HFFc6 (cell line): ENCODE measurements at regions not wholly inside any gene's neighbourhood (a gene's known extent, or its start where the extent isn't known, plus 50 kb on each side); places are given as distances from the start of the nearest gene placed in this dataset.

Experiments used
- DNase-seq: peaks from one replicate; pipeline ENCODE4 v3.0.0-alpha.2; 2018
- H3K27ac Mint-ChIP-seq: 2 replicates; pipeline ENCODE4 v1.8.0; 2020; ENCODE audit warnings: mild to moderate bottlenecking, mixed read lengths
- H3K27me3 Mint-ChIP-seq: 2 replicates; pipeline ENCODE4 v1.8.0; 2021; ENCODE audit warnings: mild to moderate bottlenecking, moderate library complexity, mixed read lengths; ENCODE audit not compliant: insufficient read depth
- H3K36me3 Mint-ChIP-seq: 2 replicates; pipeline ENCODE4 v1.8.0; 2021; ENCODE audit warnings: low read depth, mixed read lengths
- H3K4me1 Mint-ChIP-seq: 2 replicates; pipeline ENCODE4 v1.8.0; 2020; ENCODE audit warnings: low read depth, mixed read lengths
- H3K4me3 Mint-ChIP-seq: 2 replicates; pipeline ENCODE4 v1.8.0; 2020; ENCODE audit warnings: mild to moderate bottlenecking, moderate library complexity, mixed read lengths
- H3K9me3 Mint-ChIP-seq: 2 replicates; pipeline ENCODE4 v1.8.0; 2020; ENCODE audit warnings: mild to moderate bottlenecking, mixed read lengths
- CTCF ChIP-seq: fragments of 200-600 bp; sonication (generic); IDR thresholded peaks from 2 replicates; pipeline ENCODE4 v1.5.0; 2021; ENCODE audit warnings: antibody characterized with exemption, mild to moderate bottlenecking

- Mint-ChIP-seq H3K36me3 (no peaks in the 10 kb centered on the region), H3K4me3 (no peak overlapping the region), H3K9me3 (no peaks in the 10 kb centered on the region), H3K27ac (no peak overlapping the region), H3K4me1 (peaks cover 14% of the 10 kb centered on the region; the same call in 1 of the 2 replicates), H3K27me3 (peaks cover 2% of the 10 kb centered on the region; the same call in 1 of the 2 replicates)
- TF ChIP-seq CTCF = no peak
- DNase-seq = no peak
Observed at GRCh38 chr13:106922384-106922783, 354.4 kb upstream of the ARGLU1 start.

GRCh38 chr13:106919638-106920037 lies 351.7 kb upstream of the ARGLU1 start:
- no peaks in the 10 kb centered on the region for H3K36me3 Mint-ChIP-seq
- no peak for DNase-seq
- peaks cover 30% of the 10 kb centered on the region for H3K4me1 Mint-ChIP-seq
- TF ChIP-seq CTCF = no peak
- no peak overlapping the region for H3K27ac Mint-ChIP-seq
- H3K27me3 Mint-ChIP-seq = peaks cover 2% of the 10 kb centered on the region; the same call in 1 of the 2 replicates
- no peaks in the 10 kb centered on the region for H3K9me3 Mint-ChIP-seq
- no peak overlapping the region for H3K4me3 Mint-ChIP-seq

GRCh38 chr13:106919133-106919532 lies 351.2 kb upstream of the ARGLU1 start:
- Mint-ChIP-seq H3K9me3 (no peaks in the 10 kb centered on the region), H3K27me3 (peaks cover 2% of the 10 kb centered on the region; the same call in 1 of the 2 replicates), H3K27ac (no peak overlapping the region), H3K4me1 (peaks cover 30% of the 10 kb centered on the region), H3K4me3 (peak overlapping the region; percentile 26; the same call in 1 of the 2 replicates), H3K36me3 (no peaks in the 10 kb centered on the region)
- DNase-seq = no peak
- no peak for TF ChIP-seq CTCF

GRCh38 chr13:106918557-106918860 lies 350.6 kb upstream of the ARGLU1 start:
- no peak for TF ChIP-seq CTCF
- Mint-ChIP-seq H3K27me3 (peaks cover 3% of the 10 kb centered on the region; the same call in 1 of the 2 replicates), H3K9me3 (no peaks in the 10 kb centered on the region), H3K4me1 (peaks cover 30% of the 10 kb centered on the region), H3K4me3 (peak overlapping the region; percentile 88), H3K36me3 (no peaks in the 10 kb centered on the region), H3K27ac (no peak overlapping the region)
- DNase-seq = no peak

- Mint-ChIP-seq H3K4me1 (peaks cover 30% of the 10 kb centered on the region), H3K27ac (peak overlapping the region; percentile 83), H3K4me3 (peak overlapping the region; percentile 88), H3K9me3 (no peaks in the 10 kb centered on the region), H3K36me3 (no peaks in the 10 kb centered on the region), H3K27me3 (peaks cover 1% of the 10 kb centered on the region; the same call in 1 of the 2 replicates)
- peak; percentile 98 for TF ChIP-seq CTCF
- DNase-seq = peak; percentile 35
Observed at GRCh38 chr13:106917673-106918556, 350.0 kb upstream of the ARGLU1 start.
